K562 (cell line): ENCODE measurements at regions not wholly inside any gene's neighbourhood (a gene's known extent, or its start where the extent isn't known, plus 50 kb on each side); places are given as distances from the start of the nearest gene placed in this dataset.
A peak's percentile ranks its signal among the peaks of the same experiment; 100 is the strongest.

Source experiments
- ATAC-seq: fragments of 200-7000 bp; cut with Tn5 transposase; 3 replicates; pipeline ENCODE4 v1.9.1; 2020; ENCODE audit warnings: moderate library complexity
- BruUV-seq: library from RNA; stranded (reverse); fragments of 400-500 nt; replicated peaks from 2 replicates; lab custom pipeline; 2021; lab: Mats Ljungman, UMichigan
- CTCF ChIA-PET: fragments of 300-600 bp; formaldehyde crosslinking; extraction: SDS; loops from one replicate; lab custom pipeline; 2021; ENCODE audit warnings: low intra/inter-chr PET ratio; lab: Yijun Ruan, JAX
- POLR2A ChIA-PET: fragments of 300-600, 350-650 bp; sonication (Branson Sonifier 250); formaldehyde crosslinking; extraction: SDS; loops from one replicate; lab custom pipeline; 2021; ENCODE audit warnings: antibody characterized with exemption, inconsistent platforms; lab: Yijun Ruan, JAX
- DNase-seq, 4 experiments: peaks; one replicate each; pipeline versions ENCODE4 v3.0.0 to v3.0.0-alpha.2; 2011 to 2018; ENCODE audit warnings: low spot score in 3 of 4, mixed read lengths in 3 of 4; ENCODE audit errors: extremely low read depth in 1 of 4
- FAIRE-seq: peaks from 2 replicates; lab custom pipeline; 2011; peaks lifted over from hg19 to GRCh38; lab: Jason Lieb, UNC
- H2AFZ ChIP-seq: 2 replicates; pipeline ENCODE4 v1.6.0; 2011; ENCODE audit warnings: low read depth, low read length, control low read depth, inconsistent platforms
- H3K27ac ChIP-seq: fragments of 200-600 bp; 3 replicates; pipeline ENCODE4 v1.8.0; 2011; ENCODE audit warnings: low read depth, mild to moderate bottlenecking, control low read depth, inconsistent platforms, low read length, moderate library complexity, mixed read lengths; ENCODE audit errors: extremely low read depth
- H3K27me3 ChIP-seq, 2 experiments: fragments of 300-600 bp in 1 of 2; 2 replicates in 1 of 2; 3 replicates in 1 of 2; pipeline versions ENCODE4 v1.6.0 to v1.8.0; 2011; ENCODE audit warnings: inconsistent platforms in 2 of 2, low read length in 2 of 2, mild to moderate bottlenecking in 1 of 2, mixed read lengths in 1 of 2, moderate library complexity in 1 of 2; ENCODE audit not compliant: control insufficient read depth in 2 of 2, insufficient read depth in 2 of 2
- H3K36me3 ChIP-seq: fragments of 300-600 bp; 3 replicates; pipeline ENCODE4 v1.8.0; 2011; ENCODE audit warnings: mild to moderate bottlenecking, low read length, inconsistent platforms; ENCODE audit not compliant: control insufficient read depth, insufficient read depth
- H3K4me1 ChIP-seq, 2 experiments: fragments of 200-600 bp in 1 of 2; replicated peaks in 1 of 2; 2 replicates in 1 of 2; 3 replicates in 1 of 2; pipeline versions ENCODE4 v1.5.1 to v1.8.0; 2011; ENCODE audit warnings: inconsistent platforms in 2 of 2, low read length in 2 of 2, mild to moderate bottlenecking in 1 of 2, mixed read lengths in 1 of 2, moderate library complexity in 1 of 2; ENCODE audit not compliant: control insufficient read depth in 2 of 2, insufficient read depth in 2 of 2
- H3K4me2 ChIP-seq: 2 replicates; pipeline ENCODE4 v1.6.1; 2011; ENCODE audit warnings: low read length, control low read depth, inconsistent platforms, mixed read lengths; ENCODE audit not compliant: insufficient read depth
- H3K4me3 ChIP-seq: fragments of 200-600 bp; sonication (generic), shearing (Covaris generic); 2 replicates; pipeline ENCODE4 v1.5.1; 2016; ENCODE audit warnings: control low read depth, inconsistent platforms
- H3K79me2 ChIP-seq: fragments of 200-600 bp; 3 replicates; pipeline ENCODE4 v1.8.0; 2011; ENCODE audit warnings: low read length, inconsistent platforms; ENCODE audit not compliant: control insufficient read depth, insufficient read depth
- H3K9ac ChIP-seq, 2 experiments: 2 replicates each; pipeline versions ENCODE4 v1.6.0 to v1.6.1; 2011; ENCODE audit warnings: low read depth in 2 of 2, low read length in 2 of 2, control low read depth in 1 of 2, inconsistent platforms in 1 of 2, mild to moderate bottlenecking in 1 of 2, mixed read lengths in 1 of 2; ENCODE audit not compliant: insufficient read depth in 1 of 2
- H3K9me1 ChIP-seq: one replicate; pipeline ENCODE4 v1.6.0; 2011; ENCODE audit warnings: inconsistent platforms, mild to moderate bottlenecking, low read length, moderate library complexity; ENCODE audit not compliant: control insufficient read depth, insufficient read depth
- H3K9me3 ChIP-seq: replicated peaks from 2 replicates; pipeline ENCODE4 v1.5.1; 2011; ENCODE audit warnings: low read depth, low read length, inconsistent platforms; ENCODE audit not compliant: control insufficient read depth, insufficient read depth
- H4K20me1 ChIP-seq: replicated peaks from 2 replicates; pipeline ENCODE4 v1.6.1; 2011; ENCODE audit warnings: low read length, inconsistent platforms, mixed read lengths; ENCODE audit not compliant: control insufficient read depth, insufficient read depth
- CEBPG ChIP-seq, 3 experiments: fragments of 200-800 bp in 1 of 3; sonication (Bioruptor generic) in 1 of 3; sonication (generic) in 1 of 3; formaldehyde crosslinking in 1 of 3; IDR thresholded peaks in 2 of 3; conservative IDR thresholded peaks in 1 of 3; 2 replicates each; pipeline versions ENCODE4 v1.6.1 to v1.8.0; 2016 to 2022; ENCODE audit warnings: missing compliant biosample characterization in 2 of 3, missing genetic modification characterization in 2 of 3, mild to moderate bottlenecking in 1 of 3, missing genetic modification reagents in 1 of 3
- RAD51 ChIP-seq: fragments of 450-650 bp; IDR thresholded peaks from 2 replicates; pipeline ENCODE4 v1.7.1; 2016; ENCODE audit warnings: low read depth, mild to moderate bottlenecking, borderline replicate concordance
- RBM25 ChIP-seq: fragments of 200-400 bp; formaldehyde crosslinking; IDR thresholded peaks from 2 replicates; pipeline ENCODE4 v1.6.1; 2018; ENCODE audit warnings: low read length, low read depth, moderate library complexity; ENCODE audit not compliant: severe bottlenecking
- ZNF668 ChIP-seq: fragments of 250-450 bp; sonication (Bioruptor Pico); IDR thresholded peaks from 2 replicates; pipeline ENCODE4 v1.8.0; 2022; ENCODE audit warnings: mild to moderate bottlenecking, inconsistent platforms
- WGBS: fragments of 100-300 bp; shearing (Covaris generic); methylation state at CpG from one replicate; pipeline ENCODE4 v1.1.6; 2016; ENCODE audit warnings: low coverage, mixed read lengths; ENCODE audit not compliant: insufficient coverage; ENCODE audit errors: missing lambda C conversion rate; 5-methylcytosine and 5-hydroxymethylcytosine counted together
- in situ Hi-C: fragments of 300-500 bp; cut with MboI; formaldehyde crosslinking; loops from 4 replicates; pipeline ENCODE4 v1.15.0; 2018; ENCODE audit warnings: inconsistent platforms, mixed read lengths
- intact Hi-C: fragments of 100-400 bp; cut with micrococcal nuclease; formaldehyde crosslinking; loops from 2 replicates; pipeline ENCODE4 v1.14.2; 2022
- TF ChIP-seq, protein P1 (sequence below): sonication (generic); IDR thresholded peaks from 2 replicates; pipeline ENCODE4 v1.6.1; 2016

- no peak overlapping the region for H3K4me2 ChIP-seq
- WGBS = 4% methylated on average over 3 of the region's 3 CpGs
- TF ChIP-seq RAD51 = no peak
- TF ChIP-seq, protein P1, sequence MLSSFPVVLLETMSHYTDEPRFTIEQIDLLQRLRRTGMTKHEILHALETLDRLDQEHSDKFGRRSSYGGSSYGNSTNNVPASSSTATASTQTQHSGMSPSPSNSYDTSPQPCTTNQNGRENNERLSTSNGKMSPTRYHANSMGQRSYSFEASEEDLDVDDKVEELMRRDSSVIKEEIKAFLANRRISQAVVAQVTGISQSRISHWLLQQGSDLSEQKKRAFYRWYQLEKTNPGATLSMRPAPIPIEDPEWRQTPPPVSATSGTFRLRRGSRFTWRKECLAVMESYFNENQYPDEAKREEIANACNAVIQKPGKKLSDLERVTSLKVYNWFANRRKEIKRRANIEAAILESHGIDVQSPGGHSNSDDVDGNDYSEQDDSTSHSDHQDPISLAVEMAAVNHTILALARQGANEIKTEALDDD = no peak
- peak; percentile 74 for TF ChIP-seq RBM25
- TF ChIP-seq, all 486 proteins: peak for 1
- intact Hi-C loops (no loop called here), in situ Hi-C loops (no loop called here)
- no peaks in the 10 kb centered on the region for H3K79me2 ChIP-seq
- CTCF ChIA-PET = no interaction called here
- POLR2A ChIA-PET = no interaction called here
- H3K4me3 ChIP-seq = no peak overlapping the region
- no peaks in the 10 kb centered on the region for H3K4me1 ChIP-seq
- no peaks in the 10 kb centered on the region for H3K36me3 ChIP-seq
- H2AFZ ChIP-seq = no peak overlapping the region
- no peaks in the 10 kb centered on the region for H3K9me3 ChIP-seq
- no peak overlapping the region for H3K9ac ChIP-seq
- no peak for FAIRE-seq
- ATAC-seq = no peak
- H4K20me1 ChIP-seq = no peaks in the 10 kb centered on the region
- H3K9me1 ChIP-seq = no peaks in the 10 kb centered on the region
- DNase-seq = no peak
- H3K27me3 ChIP-seq = 0 out of 5 replicates have a peak, but pooled peaks cover 0 to 8% of the 10 kb centered on the region in 2 experiments
- no TSS peak for BruUV-seq
- H3K27ac ChIP-seq = no peak overlapping the region
Observed at GRCh38 chr7:21278944-21279343, 148.9 kb upstream of the SP4 start.

DNA sequence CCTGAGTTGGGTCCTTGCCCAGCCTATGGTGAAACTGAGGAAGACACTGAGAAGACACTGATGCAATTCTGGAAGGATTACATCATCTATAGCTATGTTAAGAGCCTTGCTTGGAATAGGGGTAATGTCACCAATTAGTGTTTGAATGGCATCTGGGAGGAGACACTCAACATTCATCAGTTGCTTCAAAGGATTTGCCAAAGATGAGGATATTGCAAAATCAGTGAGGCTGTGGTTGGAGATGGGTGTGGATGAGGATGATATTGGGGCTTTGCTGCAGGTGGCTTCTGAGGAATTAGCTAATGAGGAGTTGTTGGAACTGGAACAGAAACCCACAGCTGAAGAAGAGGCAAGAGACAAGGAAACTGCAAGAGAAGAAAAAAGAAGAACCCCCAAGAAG, 146.7 kb upstream of the SP4 start:
- no peaks in the 10 kb centered on the region for H3K9me3 ChIP-seq
- intact Hi-C loops = no loop called here
- CTCF ChIA-PET = no interaction called here

More for the DNA sequence above, 146.7 kb upstream of the SP4 start:
- no peaks in the 10 kb centered on the region for H3K9me1 ChIP-seq
- H3K4me1 ChIP-seq = no peaks in the 10 kb centered on the region
- H3K4me2 ChIP-seq = no peak overlapping the region
- no peak overlapping the region for H3K27ac ChIP-seq
- H4K20me1 ChIP-seq = no peaks in the 10 kb centered on the region
- in situ Hi-C loops = no loop called here
- ATAC-seq (no peak), DNase-seq (no peak), FAIRE-seq (no peak)
- no peak overlapping the region for H2AFZ ChIP-seq
- TF ChIP-seq CEBPG (CRISPR knock-in tag; IDR thresholded peaks at IDR 0.05) (no peak), CEBPG (tag; conservative IDR thresholded peaks at IDR 0.05 in 1 of 2, IDR thresholded peaks at IDR 0.05 in 1 of 2) (peak in 1 of 2 experiments; percentile 35; a peak in 1 of 4 replicates), ZNF668 (CRISPR knock-in tag) (no peak)
- H3K36me3 ChIP-seq = no peaks in the 10 kb centered on the region
- H3K4me3 ChIP-seq = no peak overlapping the region
- H3K9ac ChIP-seq = no peak overlapping the region
- POLR2A ChIA-PET = interaction anchor here (0.8 kb wide), 1 partner anchor 20 kb away, joined by 3 read pairs; no protein-coding TSS in a partner anchor
- BruUV-seq = no TSS peak
- H3K27me3 ChIP-seq = 0 out of 5 replicates have a peak, but pooled peaks cover 0 to 8% of the 10 kb centered on the region in 2 experiments
- no peaks in the 10 kb centered on the region for H3K79me2 ChIP-seq
